Erythroblast (primary cell): ENCODE measurements at regions not wholly inside any gene's neighbourhood (a gene's known extent, or its start where the extent isn't known, plus 50 kb on each side); places are given as distances from the start of the nearest gene placed in this dataset.

ENCODE experiments used
- GATA1 ChIP-seq: IDR thresholded peaks from 2 replicates; pipeline ENCODE4 v1.6.1; 2011; ENCODE audit warnings: low read depth, mild to moderate bottlenecking, control low read depth, low read length, moderate library complexity
- POLR2A ChIP-seq: IDR thresholded peaks from 2 replicates; pipeline ENCODE4 v1.6.1; 2011; ENCODE audit warnings: mild to moderate bottlenecking, low read length

DNA sequence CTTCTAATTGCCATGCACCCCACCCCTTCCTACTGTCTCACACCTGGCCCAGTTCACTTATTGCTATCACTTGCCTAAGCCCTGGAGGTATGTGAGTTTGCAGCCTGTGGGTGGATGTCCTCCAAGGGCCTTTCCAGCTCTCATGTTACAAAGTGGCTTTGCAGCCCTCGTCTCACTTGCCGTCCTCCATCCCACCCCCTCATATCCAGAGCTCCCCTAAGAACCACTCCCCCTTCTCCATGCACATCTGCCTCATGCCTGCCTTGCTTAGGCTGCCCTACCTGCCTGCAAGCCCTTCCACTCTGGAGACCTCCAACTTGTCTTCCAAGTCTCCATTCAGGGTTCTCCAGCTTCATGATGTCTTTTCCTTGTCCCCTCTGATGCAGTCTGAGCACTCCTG lies 119.4 kb upstream of the NLRP1 start:
- TF ChIP-seq POLR2A (no peak), GATA1 (no peak)
